GM23248 (cell line): ENCODE measurements at regions not wholly inside any gene's neighbourhood (a gene's known extent, or its start where the extent isn't known, plus 50 kb on each side); places are given as distances from the start of the nearest gene placed in this dataset.
"Not testable (repeated sequence)": the region's sequence is repeated elsewhere in the genome, so short reads cannot be mapped to it uniquely, and the experiment has no call there.

Source experiments
- DNase-seq: peaks from one replicate; pipeline ENCODE4 v3.0.0-alpha.2; 2015
- H2AFZ ChIP-seq: fragments of 200-600 bp; sonication (generic); 2 replicates; pipeline ENCODE4 v1.6.1; 2016; ENCODE audit warnings: antibody characterized with exemption
- H3F3A ChIP-seq: fragments of 200-600 bp; sonication (generic); 2 replicates; pipeline ENCODE4 v1.6.1; 2016; ENCODE audit warnings: mild to moderate bottlenecking, antibody characterized with exemption, mixed run types; ENCODE audit not compliant: insufficient read depth
- H3K27ac ChIP-seq: fragments of 200-600 bp; sonication (generic); 2 replicates; pipeline ENCODE4 v1.5.1; 2016; ENCODE audit warnings: mild to moderate bottlenecking
- H3K27me3 ChIP-seq: fragments of 200-600 bp; sonication (generic); replicated peaks from 2 replicates; pipeline ENCODE4 v1.6.1; 2016; ENCODE audit warnings: mild to moderate bottlenecking; ENCODE audit not compliant: insufficient read depth
- H3K36me3 ChIP-seq: fragments of 200-600 bp; sonication (generic); 2 replicates; pipeline ENCODE4 v1.6.1; 2016; ENCODE audit warnings: low read depth, mild to moderate bottlenecking
- H3K4me1 ChIP-seq: fragments of 200-600 bp; sonication (generic); 2 replicates; pipeline ENCODE4 v1.6.1; 2016; ENCODE audit warnings: mild to moderate bottlenecking; ENCODE audit not compliant: insufficient read depth
- H3K4me2 ChIP-seq: fragments of 200-600 bp; sonication (generic); one replicate; pipeline ENCODE4 v1.6.1; 2016; ENCODE audit warnings: mild to moderate bottlenecking; ENCODE audit not compliant: unreplicated experiment
- H3K4me3 ChIP-seq: fragments of 200-600 bp; sonication (generic); 2 replicates; pipeline ENCODE4 v1.5.1; 2016; ENCODE audit warnings: mild to moderate bottlenecking
- H3K79me2 ChIP-seq: fragments of 200-600 bp; sonication (generic); 2 replicates; pipeline ENCODE4 v1.6.1; 2016; ENCODE audit warnings: mild to moderate bottlenecking; ENCODE audit not compliant: insufficient read depth
- H3K9ac ChIP-seq: fragments of 200-600 bp; sonication (generic); 2 replicates; pipeline ENCODE4 v1.6.1; 2016; ENCODE audit warnings: mild to moderate bottlenecking
- H3K9me2 ChIP-seq: fragments of 200-600 bp; sonication (generic); 2 replicates; pipeline ENCODE4 v1.6.1; 2016; ENCODE audit warnings: mixed run types, mild to moderate bottlenecking, moderate library complexity; ENCODE audit not compliant: insufficient read depth
- H3K9me3 ChIP-seq: fragments of 200-600 bp; sonication (generic); one replicate; pipeline ENCODE4 v1.6.1; 2017; ENCODE audit warnings: low read depth
- H4K20me1 ChIP-seq: fragments of 200-600 bp; sonication (generic); 2 replicates; pipeline ENCODE4 v1.6.0; 2016; ENCODE audit not compliant: insufficient read depth
- WGBS, 2 experiments: methylation state at CpG; one replicate each; pipeline ENCODE4 v1.1.6; 2015 to 2017; ENCODE audit warnings: low lambda C conversion rate in 2 of 2, low coverage in 1 of 2; ENCODE audit errors: missing lambda C conversion rate in 2 of 2; 5-methylcytosine and 5-hydroxymethylcytosine counted together
- in situ Hi-C: fragments of 300-500 bp; cut with MboI; formaldehyde crosslinking; loops from 2 replicates; pipeline ENCODE4 v1.15.0; 2020

DNA sequence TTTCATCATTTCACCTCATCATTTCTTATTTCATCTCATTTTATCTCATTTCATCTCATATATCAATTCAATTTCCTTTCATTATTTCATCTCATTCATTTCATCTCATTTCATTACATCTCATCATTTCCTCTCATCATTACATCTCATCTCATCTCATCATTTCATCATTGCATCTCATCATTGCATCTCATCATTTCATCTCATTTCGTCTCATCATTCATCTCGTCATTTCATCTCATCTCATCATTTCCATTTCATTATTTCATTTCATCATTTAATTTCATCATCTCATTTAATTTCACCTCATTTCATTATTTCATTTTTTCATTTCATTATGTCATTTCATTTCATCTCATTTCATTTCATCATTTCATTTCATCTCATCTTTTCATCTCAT, 168.5 kb upstream of the FAM72C start:
- H3K9me2 ChIP-seq, H3K4me1 ChIP-seq, H3K4me3 ChIP-seq, in situ Hi-C loops, H3K27me3 ChIP-seq, H3K9ac ChIP-seq, DNase-seq, H3K9me3 ChIP-seq, H3K27ac ChIP-seq, H3K36me3 ChIP-seq, H3K4me2 ChIP-seq, H4K20me1 ChIP-seq, H3F3A ChIP-seq, H3K79me2 ChIP-seq, H2AFZ ChIP-seq: not testable (repeated sequence)
- 40% methylated on average over 2 of the region's 2 CpGs; no CpG with 5 or more reads in 1 of the 2 experiments for WGBS, 2 experiments

DNA sequence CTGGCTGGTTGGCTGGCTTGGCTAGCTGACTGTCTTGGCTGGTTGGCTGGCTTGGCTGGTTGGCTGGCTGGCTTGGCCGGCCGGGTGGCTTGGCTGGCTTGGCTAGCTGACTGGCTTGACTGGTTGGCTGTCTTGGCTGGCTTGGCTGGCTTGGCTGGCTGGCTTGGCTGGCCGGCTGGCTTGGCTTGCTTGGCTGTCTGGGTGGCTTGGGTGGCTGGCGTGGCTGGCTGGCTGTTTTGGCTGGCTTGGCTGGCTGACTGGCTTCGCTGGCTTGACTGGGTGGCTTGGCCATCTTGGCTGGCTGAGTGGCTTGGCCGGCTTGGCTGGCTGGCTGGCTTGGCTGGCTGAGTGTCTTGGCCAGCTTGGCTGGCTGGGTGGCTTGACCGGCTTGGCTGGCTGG, 133.2 kb upstream of the FAM72C start:
- WGBS, 2 experiments: 24 to 44% methylated on average over 3 to 4 of the region's 7 CpGs
- H3K4me3 ChIP-seq, H3K79me2 ChIP-seq, H3F3A ChIP-seq, DNase-seq, H3K4me2 ChIP-seq, H3K9me2 ChIP-seq, H2AFZ ChIP-seq, H3K9ac ChIP-seq, H3K4me1 ChIP-seq, H3K27ac ChIP-seq, in situ Hi-C loops, H3K9me3 ChIP-seq, H3K27me3 ChIP-seq, H3K36me3 ChIP-seq, H4K20me1 ChIP-seq: not testable (repeated sequence)

GRCh38 chr1:144104000-144104677, 132.4 kb upstream of the FAM72C start:
- H3K27ac ChIP-seq, H2AFZ ChIP-seq, H3K9ac ChIP-seq, H3K9me2 ChIP-seq, H3K4me2 ChIP-seq, DNase-seq, H3K4me1 ChIP-seq, in situ Hi-C loops, H3F3A ChIP-seq, H3K36me3 ChIP-seq, H3K9me3 ChIP-seq, H3K27me3 ChIP-seq, H3K4me3 ChIP-seq, H4K20me1 ChIP-seq, H3K79me2 ChIP-seq: not testable (repeated sequence)
- WGBS, 2 experiments: 54 to 61% methylated on average over 14 of the region's 14 CpGs

GRCh38 chr1:144103156-144103880, 131.5 kb upstream of the FAM72C start:
- H3F3A ChIP-seq, H3K9me3 ChIP-seq, H4K20me1 ChIP-seq, H3K27ac ChIP-seq, in situ Hi-C loops, DNase-seq, H3K27me3 ChIP-seq, H3K9me2 ChIP-seq, H3K36me3 ChIP-seq, H3K79me2 ChIP-seq, H3K4me2 ChIP-seq, H3K4me1 ChIP-seq, H3K4me3 ChIP-seq, H3K9ac ChIP-seq, H2AFZ ChIP-seq: not testable (repeated sequence)
- WGBS, 2 experiments: 48 to 74% methylated on average over 4 of the region's 6 CpGs

GRCh38 chr1:144102046-144102745, 130.4 kb upstream of the FAM72C start:
- in situ Hi-C loops, H3K27me3 ChIP-seq, H3K4me2 ChIP-seq, H3K27ac ChIP-seq, H4K20me1 ChIP-seq, H2AFZ ChIP-seq, H3K36me3 ChIP-seq, DNase-seq, H3K9me2 ChIP-seq, H3K9me3 ChIP-seq, H3K4me1 ChIP-seq, H3K9ac ChIP-seq, H3F3A ChIP-seq, H3K4me3 ChIP-seq, H3K79me2 ChIP-seq: not testable (repeated sequence)
- 22 to 38% methylated on average over 3 of the region's 3 CpGs for WGBS, 2 experiments
